Neural cell (in vitro differentiated cells): ENCODE measurements at regions not wholly inside any gene's neighbourhood (a gene's known extent, or its start where the extent isn't known, plus 50 kb on each side); places are given as distances from the start of the nearest gene placed in this dataset.

Experiments
- H2AFZ ChIP-seq: fragments of 200-600, 300-800 bp; sonication (generic), shearing (Covaris generic); 2 replicates; pipeline ENCODE4 v1.6.0; 2014; ENCODE audit warnings: low read depth, mild to moderate bottlenecking, antibody characterized with exemption, low read length, moderate library complexity
- H3F3A ChIP-seq: fragments of 200-600 bp; shearing (Covaris generic); 2 replicates; pipeline ENCODE4 v1.6.1; 2016; ENCODE audit warnings: mild to moderate bottlenecking, moderate library complexity, mixed read lengths, antibody characterized with exemption, low read length; ENCODE audit not compliant: insufficient read depth, poor library complexity, severe bottlenecking
- H3K27ac ChIP-seq: fragments of 200-600, 300-800 bp; sonication (generic), shearing (Covaris generic); 2 replicates; pipeline ENCODE4 v1.5.1; 2014; ENCODE audit warnings: mild to moderate bottlenecking, low read length, moderate library complexity
- H3K27me3 ChIP-seq: fragments of 300-800, 200-600 bp; sonication (generic), shearing (Covaris generic); 2 replicates; pipeline ENCODE4 v1.6.0; 2014; ENCODE audit warnings: mild to moderate bottlenecking, low read depth, low read length, moderate library complexity; ENCODE audit not compliant: insufficient read depth
- H3K36me3 ChIP-seq: fragments of 300-800, 200-600 bp; sonication (generic), shearing (Covaris generic); 2 replicates; pipeline ENCODE4 v1.5.1; 2014; ENCODE audit warnings: mild to moderate bottlenecking, antibody characterized with exemption, low read length, moderate library complexity; ENCODE audit not compliant: insufficient read depth
- H3K4me2 ChIP-seq: fragments of 300-800, 200-600 bp; sonication (generic), shearing (Covaris generic); 2 replicates; pipeline ENCODE4 v1.6.0; 2014; ENCODE audit warnings: mild to moderate bottlenecking, low read length
- H3K4me3 ChIP-seq: fragments of 300-800, 200-600 bp; sonication (generic), shearing (Covaris generic); 2 replicates; pipeline ENCODE4 v1.5.1; 2014; ENCODE audit warnings: mild to moderate bottlenecking, low read length, moderate library complexity
- H3K79me2 ChIP-seq: fragments of 200-600 bp; shearing (Covaris generic); replicated peaks from 2 replicates; pipeline ENCODE4 v1.6.0; 2014; ENCODE audit warnings: mild to moderate bottlenecking, low read length, moderate library complexity; ENCODE audit not compliant: insufficient read depth
- H3K9ac ChIP-seq: fragments of 300-800, 200-600 bp; sonication (generic), shearing (Covaris generic); 2 replicates; pipeline ENCODE4 v1.6.1; 2016; ENCODE audit warnings: mild to moderate bottlenecking, low read length, mixed read lengths
- H3K9me2 ChIP-seq: fragments of 200-600 bp; shearing (Covaris generic); 2 replicates; pipeline ENCODE4 v1.6.1; 2016; ENCODE audit warnings: mild to moderate bottlenecking, low read length, mixed read lengths; ENCODE audit not compliant: insufficient read depth
- H3K9me3 ChIP-seq: fragments of 200-600, 300-800 bp; sonication (generic), shearing (Covaris generic); 2 replicates; pipeline ENCODE4 v1.6.1; 2016; ENCODE audit warnings: mild to moderate bottlenecking, mixed run types, low read length, moderate library complexity, mixed read lengths
- H4K20me1 ChIP-seq: fragments of 200-600 bp; shearing (Covaris generic); 2 replicates; pipeline ENCODE4 v1.6.1; 2016; ENCODE audit warnings: mild to moderate bottlenecking, mixed run types; ENCODE audit not compliant: insufficient read depth
- EP300 ChIP-seq: fragments of 450-650 bp; conservative IDR thresholded peaks from 2 replicates; pipeline ENCODE4 v1.6.1; 2014; ENCODE audit warnings: antibody characterized with exemption, mild to moderate bottlenecking, moderate library complexity; ENCODE audit not compliant: poor library complexity, severe bottlenecking
- EZH2 ChIP-seq: fragments of 200-600, 300-800 bp; shearing (Covaris generic), sonication (generic); IDR thresholded peaks from 2 replicates; pipeline ENCODE4 v1.6.1; 2014; ENCODE audit warnings: antibody characterized with exemption, low read length, borderline replicate concordance, mild to moderate bottlenecking; ENCODE audit not compliant: insufficient read depth, poor library complexity, severe bottlenecking
- MXI1 ChIP-seq: fragments of 450-650 bp; conservative IDR thresholded peaks from 2 replicates; pipeline ENCODE4 v1.6.1; 2014; ENCODE audit warnings: antibody characterized with exemption, mild to moderate bottlenecking; ENCODE audit not compliant: poor library complexity, severe bottlenecking
- POLR2AphosphoS5 ChIP-seq: IDR thresholded peaks from 2 replicates; pipeline ENCODE4 v1.6.1; 2012
- RAD21 ChIP-seq: fragments of 450-650 bp; conservative IDR thresholded peaks from 2 replicates; pipeline ENCODE4 v1.6.1; 2014; ENCODE audit warnings: antibody characterized with exemption, mild to moderate bottlenecking, moderate library complexity
- SMC3 ChIP-seq: fragments of 450-650 bp; conservative IDR thresholded peaks from 2 replicates; pipeline ENCODE4 v1.6.1; 2014; ENCODE audit warnings: antibody characterized with exemption, mild to moderate bottlenecking, moderate library complexity; ENCODE audit not compliant: poor library complexity
- TAF1 ChIP-seq: IDR thresholded peaks from 2 replicates; pipeline ENCODE4 v1.6.1; 2012; ENCODE audit warnings: low read depth
- TF ChIP-seq, protein P1 (sequence below): fragments of 450-650 bp; IDR thresholded peaks from 2 replicates; pipeline ENCODE4 v1.5.1; 2014; ENCODE audit warnings: antibody characterized with exemption, mild to moderate bottlenecking, moderate library complexity; ENCODE audit not compliant: poor library complexity, severe bottlenecking
- TF ChIP-seq, protein P2 (sequence below): IDR thresholded peaks from 2 replicates; pipeline ENCODE4 v1.6.1; 2012; ENCODE audit warnings: borderline replicate concordance

DNA sequence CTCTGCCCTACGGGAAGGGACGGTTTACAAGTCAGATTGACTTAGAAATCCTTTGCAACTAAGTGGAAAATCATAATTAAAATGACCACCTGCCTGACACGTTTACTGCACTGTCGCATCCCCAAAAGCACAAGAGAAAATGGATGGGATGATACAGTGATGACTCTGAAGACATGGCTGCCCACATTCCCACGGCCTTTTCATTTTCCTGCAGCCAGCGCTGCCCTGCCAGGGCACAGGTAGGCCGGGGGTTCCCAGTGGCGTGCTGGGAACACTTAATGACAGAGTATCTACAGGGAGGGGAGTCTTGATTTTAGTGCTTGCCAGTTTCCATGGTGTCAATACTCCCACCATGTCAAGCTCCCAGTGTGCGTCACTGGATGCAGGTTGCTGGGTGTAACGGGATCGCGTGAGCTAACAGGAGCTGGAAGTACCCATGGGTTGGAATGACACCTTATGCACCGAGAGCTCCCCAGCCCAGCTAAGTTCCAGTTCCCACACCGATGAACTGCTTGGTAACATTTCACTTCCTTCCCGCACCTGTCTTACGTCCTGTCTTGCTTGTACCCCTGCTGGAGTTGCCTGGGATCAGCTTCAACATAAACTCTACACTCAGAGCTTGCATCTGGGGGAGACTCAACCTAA is 129.0 kb downstream of the ANKRD60 start:
- H3F3A ChIP-seq = no peaks in the 10 kb centered on the region
- no peaks in the 10 kb centered on the region for H3K9me2 ChIP-seq
- H3K9ac ChIP-seq = no peak overlapping the region
- TF ChIP-seq MXI1 (no peak), RAD21 (no peak), EZH2 (no peak), EP300 (no peak), POLR2AphosphoS5 (no peak), TAF1 (no peak), SMC3 (no peak)
- TF ChIP-seq, protein P1, sequence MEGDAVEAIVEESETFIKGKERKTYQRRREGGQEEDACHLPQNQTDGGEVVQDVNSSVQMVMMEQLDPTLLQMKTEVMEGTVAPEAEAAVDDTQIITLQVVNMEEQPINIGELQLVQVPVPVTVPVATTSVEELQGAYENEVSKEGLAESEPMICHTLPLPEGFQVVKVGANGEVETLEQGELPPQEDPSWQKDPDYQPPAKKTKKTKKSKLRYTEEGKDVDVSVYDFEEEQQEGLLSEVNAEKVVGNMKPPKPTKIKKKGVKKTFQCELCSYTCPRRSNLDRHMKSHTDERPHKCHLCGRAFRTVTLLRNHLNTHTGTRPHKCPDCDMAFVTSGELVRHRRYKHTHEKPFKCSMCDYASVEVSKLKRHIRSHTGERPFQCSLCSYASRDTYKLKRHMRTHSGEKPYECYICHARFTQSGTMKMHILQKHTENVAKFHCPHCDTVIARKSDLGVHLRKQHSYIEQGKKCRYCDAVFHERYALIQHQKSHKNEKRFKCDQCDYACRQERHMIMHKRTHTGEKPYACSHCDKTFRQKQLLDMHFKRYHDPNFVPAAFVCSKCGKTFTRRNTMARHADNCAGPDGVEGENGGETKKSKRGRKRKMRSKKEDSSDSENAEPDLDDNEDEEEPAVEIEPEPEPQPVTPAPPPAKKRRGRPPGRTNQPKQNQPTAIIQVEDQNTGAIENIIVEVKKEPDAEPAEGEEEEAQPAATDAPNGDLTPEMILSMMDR = no peak
- TF ChIP-seq, protein P2, sequence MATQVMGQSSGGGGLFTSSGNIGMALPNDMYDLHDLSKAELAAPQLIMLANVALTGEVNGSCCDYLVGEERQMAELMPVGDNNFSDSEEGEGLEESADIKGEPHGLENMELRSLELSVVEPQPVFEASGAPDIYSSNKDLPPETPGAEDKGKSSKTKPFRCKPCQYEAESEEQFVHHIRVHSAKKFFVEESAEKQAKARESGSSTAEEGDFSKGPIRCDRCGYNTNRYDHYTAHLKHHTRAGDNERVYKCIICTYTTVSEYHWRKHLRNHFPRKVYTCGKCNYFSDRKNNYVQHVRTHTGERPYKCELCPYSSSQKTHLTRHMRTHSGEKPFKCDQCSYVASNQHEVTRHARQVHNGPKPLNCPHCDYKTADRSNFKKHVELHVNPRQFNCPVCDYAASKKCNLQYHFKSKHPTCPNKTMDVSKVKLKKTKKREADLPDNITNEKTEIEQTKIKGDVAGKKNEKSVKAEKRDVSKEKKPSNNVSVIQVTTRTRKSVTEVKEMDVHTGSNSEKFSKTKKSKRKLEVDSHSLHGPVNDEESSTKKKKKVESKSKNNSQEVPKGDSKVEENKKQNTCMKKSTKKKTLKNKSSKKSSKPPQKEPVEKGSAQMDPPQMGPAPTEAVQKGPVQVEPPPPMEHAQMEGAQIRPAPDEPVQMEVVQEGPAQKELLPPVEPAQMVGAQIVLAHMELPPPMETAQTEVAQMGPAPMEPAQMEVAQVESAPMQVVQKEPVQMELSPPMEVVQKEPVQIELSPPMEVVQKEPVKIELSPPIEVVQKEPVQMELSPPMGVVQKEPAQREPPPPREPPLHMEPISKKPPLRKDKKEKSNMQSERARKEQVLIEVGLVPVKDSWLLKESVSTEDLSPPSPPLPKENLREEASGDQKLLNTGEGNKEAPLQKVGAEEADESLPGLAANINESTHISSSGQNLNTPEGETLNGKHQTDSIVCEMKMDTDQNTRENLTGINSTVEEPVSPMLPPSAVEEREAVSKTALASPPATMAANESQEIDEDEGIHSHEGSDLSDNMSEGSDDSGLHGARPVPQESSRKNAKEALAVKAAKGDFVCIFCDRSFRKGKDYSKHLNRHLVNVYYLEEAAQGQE = no peak
- no peaks in the 10 kb centered on the region for H3K9me3 ChIP-seq
- no peak overlapping the region for H2AFZ ChIP-seq
- no peaks in the 10 kb centered on the region for H3K36me3 ChIP-seq
- H3K4me3 ChIP-seq = no peak overlapping the region
- no peak overlapping the region for H3K4me2 ChIP-seq
- no peaks in the 10 kb centered on the region for H4K20me1 ChIP-seq
- no peak overlapping the region for H3K27ac ChIP-seq
- H3K27me3 ChIP-seq = no peaks in the 10 kb centered on the region
- no peaks in the 10 kb centered on the region for H3K79me2 ChIP-seq

DNA sequence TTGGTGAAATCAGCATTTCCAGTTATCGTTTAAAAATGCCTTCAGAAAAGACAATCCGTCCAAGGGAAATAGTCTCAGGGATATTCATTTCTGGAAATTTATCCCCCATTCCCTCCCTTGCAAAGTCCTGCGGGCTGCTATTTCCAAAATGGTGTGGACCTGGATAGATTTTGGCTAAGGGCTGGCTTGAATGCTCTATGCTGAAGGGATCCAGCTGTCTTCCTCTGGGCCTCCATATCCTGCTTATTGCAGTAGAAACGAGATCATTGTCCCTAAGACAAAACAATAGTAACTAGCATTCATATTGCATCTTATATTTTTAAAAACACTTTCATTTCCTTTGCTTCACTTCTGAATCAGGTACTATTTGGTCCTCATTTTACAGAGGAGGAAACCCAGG is 129.9 kb downstream of the ANKRD60 start:
- no peak overlapping the region for H3K4me2 ChIP-seq
- no peak overlapping the region for H2AFZ ChIP-seq
- H3F3A ChIP-seq = no peaks in the 10 kb centered on the region
- H3K27ac ChIP-seq = no peak overlapping the region
- H3K36me3 ChIP-seq = no peaks in the 10 kb centered on the region
- H4K20me1 ChIP-seq = no peaks in the 10 kb centered on the region
- no peaks in the 10 kb centered on the region for H3K79me2 ChIP-seq
- H3K9me3 ChIP-seq = no peaks in the 10 kb centered on the region
- TF ChIP-seq POLR2AphosphoS5 (no peak), TAF1 (no peak), RAD21 (no peak), MXI1 (no peak), EZH2 (no peak)
- TF ChIP-seq, protein P2 = no peak
- TF ChIP-seq, protein P1 = no peak
- no peaks in the 10 kb centered on the region for H3K27me3 ChIP-seq
- H3K9ac ChIP-seq = no peak overlapping the region
- H3K9me2 ChIP-seq = no peaks in the 10 kb centered on the region
- H3K4me3 ChIP-seq = no peak overlapping the region
